Neuronal stem cell (in vitro differentiated cells): ENCODE measurements at regions not wholly inside any gene's neighbourhood (a gene's known extent, or its start where the extent isn't known, plus 50 kb on each side); places are given as distances from the start of the nearest gene placed in this dataset.

Experiments used
- DNase-seq: peaks from one replicate; pipeline ENCODE4 v3.0.0-alpha.2; 2013; ENCODE audit warnings: low spot score
- H2AFZ ChIP-seq: one replicate; pipeline ENCODE4 v1.6.1; 2013; ENCODE audit warnings: mild to moderate bottlenecking, low read length, inconsistent platforms
- H2AK5ac ChIP-seq: 2 replicates; pipeline ENCODE4 v1.6.1; 2013; ENCODE audit warnings: low read depth, mild to moderate bottlenecking, inconsistent platforms, low read length, moderate library complexity, mixed read lengths
- H2BK120ac ChIP-seq: 2 replicates; pipeline ENCODE4 v1.6.1; 2013; ENCODE audit warnings: low read depth, mild to moderate bottlenecking, inconsistent platforms, low read length, moderate library complexity, mixed read lengths
- H2BK12ac ChIP-seq: one replicate; pipeline ENCODE4 v1.6.1; 2013; ENCODE audit warnings: low read length, inconsistent platforms
- H2BK15ac ChIP-seq: 2 replicates; pipeline ENCODE4 v1.6.1; 2013; ENCODE audit warnings: mild to moderate bottlenecking, low read length, inconsistent platforms, mixed read lengths
- H2BK5ac ChIP-seq: one replicate; pipeline ENCODE4 v1.6.1; 2013; ENCODE audit warnings: inconsistent platforms, mild to moderate bottlenecking, low read length, moderate library complexity
- H3K14ac ChIP-seq: one replicate; pipeline ENCODE4 v1.6.1; 2013; ENCODE audit warnings: low read length, inconsistent platforms
- H3K18ac ChIP-seq: 2 replicates; pipeline ENCODE4 v1.6.1; 2013; ENCODE audit warnings: low read length, inconsistent platforms
- H3K23ac ChIP-seq: 2 replicates; pipeline ENCODE4 v1.6.1; 2013; ENCODE audit warnings: low read depth, mild to moderate bottlenecking, mixed read lengths, low read length, inconsistent platforms; ENCODE audit not compliant: poor library complexity
- H3K27ac ChIP-seq: replicated peaks from 3 replicates; pipeline ENCODE4 v1.5.1; 2013; ENCODE audit warnings: low read length, inconsistent platforms
- H3K27me3 ChIP-seq, 3 experiments: 2 replicates each; pipeline ENCODE4 v1.6.1; 2013; ENCODE audit warnings: low read length in 3 of 3, mild to moderate bottlenecking in 2 of 3, inconsistent platforms in 1 of 3, low read depth in 1 of 3, mixed read lengths in 1 of 3, moderate library complexity in 1 of 3; ENCODE audit not compliant: control insufficient read depth in 3 of 3, insufficient read depth in 3 of 3
- H3K36me3 ChIP-seq, 2 donors: replicated peaks in 1 of 2; 2 replicates each; pipeline ENCODE4 v1.6.1; 2013; ENCODE audit warnings: low read length in 2 of 2; ENCODE audit not compliant: control insufficient read depth in 2 of 2, insufficient read depth in 2 of 2
- H3K4ac ChIP-seq: 2 replicates; pipeline ENCODE4 v1.6.1; 2013; ENCODE audit warnings: inconsistent platforms, mild to moderate bottlenecking, low read length, moderate library complexity
- H3K4me1 ChIP-seq, 2 donors: 1 replicate in 1 of 2; 2 replicates in 1 of 2; pipeline ENCODE4 v1.6.1; 2013; ENCODE audit warnings: low read length in 2 of 2, low read depth in 1 of 2; ENCODE audit not compliant: control insufficient read depth in 2 of 2, insufficient read depth in 1 of 2
- H3K4me2 ChIP-seq: one replicate; pipeline ENCODE4 v1.6.1; 2013; ENCODE audit warnings: mild to moderate bottlenecking, low read length, inconsistent platforms; ENCODE audit not compliant: insufficient read depth, poor library complexity, severe bottlenecking
- H3K4me3 ChIP-seq, 2 donors: 2 replicates each; pipeline ENCODE4 v1.5.1; 2013; ENCODE audit warnings: low read length in 2 of 2, mild to moderate bottlenecking in 2 of 2, inconsistent platforms in 1 of 2, moderate library complexity in 1 of 2
- H3K79me1 ChIP-seq: one replicate; pipeline ENCODE4 v1.6.1; 2013; ENCODE audit warnings: low read depth, mild to moderate bottlenecking, inconsistent platforms, low read length, moderate library complexity
- H3K9ac ChIP-seq: one replicate; pipeline ENCODE4 v1.6.1; 2013; ENCODE audit warnings: mild to moderate bottlenecking, low read depth, low read length, inconsistent platforms; ENCODE audit not compliant: poor library complexity
- H3K9me3 ChIP-seq, 2 donors: replicated peaks in 1 of 2; 2 replicates each; pipeline versions ENCODE3 to v1.6.1; 2013; ENCODE audit warnings: low read length in 2 of 2, mild to moderate bottlenecking in 2 of 2, inconsistent platforms in 1 of 2, low read depth in 1 of 2, mixed read lengths in 1 of 2, moderate library complexity in 1 of 2; ENCODE audit not compliant: control insufficient read depth in 2 of 2, insufficient read depth in 1 of 2
- H4K8ac ChIP-seq: one replicate; pipeline ENCODE4 v1.6.1; 2013; ENCODE audit warnings: low read depth, mild to moderate bottlenecking, inconsistent platforms, low read length, moderate library complexity
- H4K91ac ChIP-seq: one replicate; pipeline ENCODE4 v1.6.1; 2013; ENCODE audit warnings: low read length, low read depth, mild to moderate bottlenecking, inconsistent platforms; ENCODE audit not compliant: poor library complexity
- WGBS, 2 donors: extraction: QIAGEN DNeasy Blood & Tissue Kit; methylation state at CpG; one replicate each; pipeline ENCODE4 v1.1.7; 2013; ENCODE audit warnings: missing lambda C conversion rate in 2 of 2, mixed read lengths in 1 of 2; ENCODE audit not compliant: insufficient read length in 2 of 2, insufficient replicate concordance in 1 of 2; ENCODE audit errors: extremely low coverage in 2 of 2; 5-methylcytosine and 5-hydroxymethylcytosine counted together

GRCh38 chr2:146597291-146597690, 1247.5 kb upstream of the ACVR2A start:
- DNase-seq, result no peak
- Histone ChIP-seq H2AK5ac (no peak overlapping the region), H3K23ac (no peak overlapping the region), H2BK5ac (no peak overlapping the region), H3K18ac (no peak overlapping the region), H3K4ac (no peak overlapping the region), H2BK12ac (no peak overlapping the region), H2BK120ac (no peak overlapping the region), H3K9ac (no peak overlapping the region), H3K9me3 (no peaks in the 10 kb centered on the region), H3K27ac (no peak overlapping the region), H3K4me1 (peaks cover 0 to 1% of the 10 kb centered on the region in 2 donors), H2AFZ (no peak overlapping the region), H4K8ac (no peak overlapping the region), H3K14ac (no peak overlapping the region), H3K27me3 (no peaks in the 10 kb centered on the region), H3K36me3 (no peaks in the 10 kb centered on the region), H3K4me3 (no peak overlapping the region), H3K4me2 (no peak overlapping the region), H4K91ac (no peak overlapping the region), H2BK15ac (no peak overlapping the region), H3K79me1 (no peaks in the 10 kb centered on the region)

- no peak overlapping the region for H2AFZ ChIP-seq
- H3K4me1 ChIP-seq, result no peaks in the 10 kb centered on the region
- no peak overlapping the region for H3K14ac ChIP-seq
- H3K18ac ChIP-seq, result no peak overlapping the region
- no peak overlapping the region for H2BK120ac ChIP-seq
- DNase-seq, result no peak
- no peak overlapping the region for H2AK5ac ChIP-seq
- no peak overlapping the region for H2BK15ac ChIP-seq
- H3K27ac ChIP-seq, result no peak overlapping the region
- peaks cover 0 to 2% of the 10 kb centered on the region in 2 donors for H3K9me3 ChIP-seq
- no peak overlapping the region for H2BK5ac ChIP-seq
- H3K4me3 ChIP-seq, result no peak overlapping the region
- no peak overlapping the region for H3K23ac ChIP-seq
- H3K27me3 ChIP-seq, result peaks cover 0 to 2% (median 0%) of the 10 kb centered on the region in 3 experiments
- H2BK12ac ChIP-seq, result no peak overlapping the region
- no peak overlapping the region for H4K91ac ChIP-seq
- H3K4ac ChIP-seq, result no peak overlapping the region
- no peaks in the 10 kb centered on the region for H3K79me1 ChIP-seq
- no peak overlapping the region for H3K4me2 ChIP-seq
- no peaks in the 10 kb centered on the region for H3K36me3 ChIP-seq
- no CpG with 5 or more reads among the region's 4 CpGs for WGBS, 2 donors
- H4K8ac ChIP-seq, result no peak overlapping the region
- no peak overlapping the region for H3K9ac ChIP-seq
Observed at GRCh38 chr2:146591908-146592307, 1252.9 kb upstream of the ACVR2A start.

GRCh38 chr2:146587291-146587713, 1257.5 kb upstream of the ACVR2A start:
- Histone ChIP-seq H2BK5ac (peak overlapping the region; percentile 24), H3K36me3 (no peaks in the 10 kb centered on the region), H3K79me1 (no peaks in the 10 kb centered on the region), H4K8ac (no peak overlapping the region), H3K23ac (no peak overlapping the region), H3K14ac (peak overlapping the region; percentile 56), H3K27me3 (peaks cover 0 to 2% (median 0%) of the 10 kb centered on the region in 3 experiments), H3K9ac (no peak overlapping the region), H3K4me2 (no peak overlapping the region), H3K9me3 (peaks cover 0 to 2% of the 10 kb centered on the region in 2 donors), H3K4ac (no peak overlapping the region), H3K18ac (no peak overlapping the region), H3K27ac (no peak overlapping the region), H4K91ac (peak overlapping the region; percentile 53), H3K4me3 (peak overlapping the region in 1 of 2 donors; percentile 32), H2AK5ac (no peak overlapping the region), H2BK15ac (no peak overlapping the region), H2BK12ac (no peak overlapping the region), H3K4me1 (no peaks in the 10 kb centered on the region), H2AFZ (peak overlapping the region; percentile 13), H2BK120ac (no peak overlapping the region)
- WGBS, 2 donors, result no CpG with 5 or more reads among the region's 38 CpGs
- DNase-seq, result no peak

GRCh38 chr2:146584316-146584715, 1260.5 kb upstream of the ACVR2A start:
- Histone ChIP-seq H3K9me3 (peaks cover 0 to 2% of the 10 kb centered on the region in 2 donors), H2BK15ac (no peak overlapping the region), H3K23ac (no peak overlapping the region), H4K8ac (no peak overlapping the region), H3K18ac (no peak overlapping the region), H2BK120ac (no peak overlapping the region), H2AFZ (no peak overlapping the region), H2BK12ac (no peak overlapping the region), H3K4me3 (no peak overlapping the region), H3K27me3 (peaks cover 0 to 2% (median 0%) of the 10 kb centered on the region in 3 experiments), H2BK5ac (no peak overlapping the region), H3K36me3 (no peaks in the 10 kb centered on the region), H3K79me1 (no peaks in the 10 kb centered on the region), H3K9ac (no peak overlapping the region), H3K4me2 (no peak overlapping the region), H3K4me1 (no peaks in the 10 kb centered on the region), H3K4ac (no peak overlapping the region), H3K14ac (no peak overlapping the region), H3K27ac (no peak overlapping the region), H4K91ac (no peak overlapping the region), H2AK5ac (no peak overlapping the region)
- DNase-seq, result no peak
- WGBS, 2 donors, result no CpG with 5 or more reads among the region's 2 CpGs
